Mesenchymal stem cell (in vitro differentiated cells and primary cell): ENCODE measurements at regions not wholly inside any gene's neighbourhood (a gene's known extent, or its start where the extent isn't known, plus 50 kb on each side); places are given as distances from the start of the nearest gene placed in this dataset.

ENCODE experiments used
- DNase-seq: peaks from one replicate; pipeline ENCODE4 v3.0.0-alpha.2; 2013
- H2AFZ ChIP-seq: one replicate; pipeline ENCODE4 v1.6.1; 2013; ENCODE audit warnings: low read depth, mild to moderate bottlenecking, control low read depth, inconsistent platforms, low read length, moderate library complexity
- H2AK5ac ChIP-seq: 2 replicates; pipeline ENCODE4 v1.6.1; 2013; ENCODE audit warnings: low read length, moderate library complexity, mild to moderate bottlenecking, inconsistent platforms; ENCODE audit not compliant: severe bottlenecking
- H2BK120ac ChIP-seq: one replicate; pipeline ENCODE4 v1.6.1; 2013; ENCODE audit warnings: low read depth, mild to moderate bottlenecking, inconsistent platforms, low read length, moderate library complexity
- H2BK12ac ChIP-seq, 2 experiments: one replicate each; pipeline ENCODE4 v1.6.1; 2013; ENCODE audit warnings: inconsistent platforms in 2 of 2, low read length in 2 of 2, mild to moderate bottlenecking in 2 of 2, moderate library complexity in 2 of 2, control low read depth in 1 of 2
- H2BK15ac ChIP-seq: one replicate; pipeline ENCODE4 v1.6.1; 2013; ENCODE audit warnings: mild to moderate bottlenecking, low read depth, inconsistent platforms; ENCODE audit not compliant: poor library complexity, severe bottlenecking
- H2BK5ac ChIP-seq: 2 replicates; pipeline ENCODE4 v1.6.1; 2013; ENCODE audit warnings: low read depth, mild to moderate bottlenecking, low read length, control low read depth, inconsistent platforms; ENCODE audit not compliant: poor library complexity, severe bottlenecking
- H3K14ac ChIP-seq, 2 experiments: one replicate each; pipeline ENCODE4 v1.6.1; 2013; ENCODE audit warnings: inconsistent platforms in 2 of 2, low read length in 2 of 2, control low read depth in 1 of 2, mild to moderate bottlenecking in 1 of 2, moderate library complexity in 1 of 2
- H3K18ac ChIP-seq, 2 experiments: one replicate each; pipeline ENCODE4 v1.6.1; 2013; ENCODE audit warnings: inconsistent platforms in 2 of 2, low read length in 2 of 2, control low read depth in 1 of 2, low read depth in 1 of 2, mild to moderate bottlenecking in 1 of 2
- H3K23ac ChIP-seq, 2 experiments: one replicate each; pipeline ENCODE4 v1.6.1; 2013; ENCODE audit warnings: inconsistent platforms in 2 of 2, low read length in 2 of 2, mild to moderate bottlenecking in 2 of 2, moderate library complexity in 2 of 2, control low read depth in 1 of 2
- H3K27ac ChIP-seq: 2 replicates; pipeline ENCODE4 v1.5.1; 2013; ENCODE audit warnings: mild to moderate bottlenecking, moderate library complexity, low read length, control low read depth, inconsistent platforms; ENCODE audit not compliant: poor library complexity, severe bottlenecking
- H3K27me3 ChIP-seq, 2 experiments: 2 replicates each; pipeline versions ENCODE4 v1.6.1 to v1.7.0; 2013; ENCODE audit warnings: low read length in 2 of 2, mild to moderate bottlenecking in 2 of 2, moderate library complexity in 2 of 2, control low read depth in 1 of 2, inconsistent platforms in 1 of 2; ENCODE audit not compliant: control insufficient read depth in 1 of 2, insufficient read depth in 1 of 2
- H3K36me3 ChIP-seq, 2 experiments: 2 replicates each; pipeline versions ENCODE4 v1.6.1 to v1.7.0; 2013; ENCODE audit warnings: low read length in 2 of 2, control low read depth in 1 of 2, inconsistent platforms in 1 of 2, low read depth in 1 of 2, mild to moderate bottlenecking in 1 of 2; ENCODE audit not compliant: insufficient read depth in 2 of 2, control insufficient read depth in 1 of 2
- H3K4ac ChIP-seq, 2 experiments: one replicate each; pipeline ENCODE4 v1.6.1; 2013; ENCODE audit warnings: inconsistent platforms in 2 of 2, low read length in 2 of 2, mild to moderate bottlenecking in 2 of 2, moderate library complexity in 2 of 2, control low read depth in 1 of 2, low read depth in 1 of 2
- H3K4me1 ChIP-seq: 2 replicates; pipeline ENCODE4 v1.6.1; 2013; ENCODE audit warnings: low read depth, low read length, control low read depth; ENCODE audit not compliant: control insufficient read depth, insufficient read depth
- H3K4me2 ChIP-seq: 2 replicates; pipeline ENCODE4 v1.6.1; 2013; ENCODE audit warnings: low read length, mild to moderate bottlenecking, inconsistent platforms; ENCODE audit not compliant: poor library complexity, severe bottlenecking
- H3K4me3 ChIP-seq, 2 experiments: 2 replicates each; pipeline versions ENCODE4 v1.5.1 to v1.7.0; 2013; ENCODE audit warnings: low read length in 2 of 2, mild to moderate bottlenecking in 2 of 2, control low read depth in 1 of 2, low read depth in 1 of 2; ENCODE audit not compliant: insufficient read depth in 1 of 2
- H3K79me1 ChIP-seq: replicated peaks from 2 replicates; pipeline ENCODE4 v1.6.1; 2013; ENCODE audit warnings: mild to moderate bottlenecking, control low read depth, low read length, inconsistent platforms; ENCODE audit not compliant: poor library complexity, severe bottlenecking
- H3K9ac ChIP-seq: 2 replicates; pipeline ENCODE4 v1.7.0; 2013; ENCODE audit warnings: mild to moderate bottlenecking, low read length, moderate library complexity
- H3K9me3 ChIP-seq: 2 replicates; pipeline ENCODE4 v1.7.0; 2013; ENCODE audit warnings: mild to moderate bottlenecking, low read length; ENCODE audit not compliant: control insufficient read depth
- H4K8ac ChIP-seq: one replicate; pipeline ENCODE4 v1.6.1; 2013; ENCODE audit warnings: inconsistent platforms, mild to moderate bottlenecking, low read length, moderate library complexity
- H4K91ac ChIP-seq: one replicate; pipeline ENCODE4 v1.6.1; 2013; ENCODE audit warnings: mild to moderate bottlenecking, low read length, inconsistent platforms
- WGBS: methylation state at CpG from one replicate; pipeline ENCODE4 v1.1.7; 2013; ENCODE audit warnings: mixed read lengths; 5-methylcytosine and 5-hydroxymethylcytosine counted together

- H3K18ac ChIP-seq: no peak overlapping the region
- H2AFZ ChIP-seq: no peak overlapping the region
- no peaks in the 10 kb centered on the region for H3K79me1 ChIP-seq
- no peaks in the 10 kb centered on the region for H3K27me3 ChIP-seq
- H3K27ac ChIP-seq: no peak overlapping the region
- no peak overlapping the region for H3K4me2 ChIP-seq
- no peak overlapping the region for H3K4me3 ChIP-seq
- DNase-seq: peak; percentile 11
- H3K9me3 ChIP-seq: no peaks in the 10 kb centered on the region
- H2BK120ac ChIP-seq: no peak overlapping the region
- H3K23ac ChIP-seq: no peak overlapping the region
- H2AK5ac ChIP-seq: no peak overlapping the region
- no peak overlapping the region for H4K8ac ChIP-seq
- no peak overlapping the region for H2BK5ac ChIP-seq
- no peak overlapping the region for H4K91ac ChIP-seq
- no peak overlapping the region for H3K9ac ChIP-seq
- no peaks in the 10 kb centered on the region for H3K36me3 ChIP-seq
- no peak overlapping the region for H3K14ac ChIP-seq
- no peak overlapping the region for H2BK15ac ChIP-seq
- no peaks in the 10 kb centered on the region for H3K4me1 ChIP-seq
- H3K4ac ChIP-seq: no peak overlapping the region
- H2BK12ac ChIP-seq: no peak overlapping the region
Observed at GRCh38 chr14:41404126-41404525, 202.6 kb upstream of the LRFN5 start.

GRCh38 chr14:41403360-41403759, 203.3 kb upstream of the LRFN5 start:
- H3K36me3 ChIP-seq: no peaks in the 10 kb centered on the region
- no peaks in the 10 kb centered on the region for H3K27me3 ChIP-seq
- no peaks in the 10 kb centered on the region for H3K9me3 ChIP-seq
- no peaks in the 10 kb centered on the region for H3K4me1 ChIP-seq
- H4K8ac ChIP-seq: no peak overlapping the region
- no peak overlapping the region for H2AK5ac ChIP-seq
- DNase-seq: no peak
- H3K4me2 ChIP-seq: no peak overlapping the region
- H3K23ac ChIP-seq: no peak overlapping the region
- no peak overlapping the region for H3K27ac ChIP-seq
- no peak overlapping the region for H3K4ac ChIP-seq
- H3K79me1 ChIP-seq: no peaks in the 10 kb centered on the region
- H3K9ac ChIP-seq: no peak overlapping the region
- no peak overlapping the region for H3K4me3 ChIP-seq
- no peak overlapping the region for H2BK5ac ChIP-seq
- H3K14ac ChIP-seq: no peak overlapping the region
- no peak overlapping the region for H3K18ac ChIP-seq
- H2AFZ ChIP-seq: no peak overlapping the region
- no peak overlapping the region for H2BK12ac ChIP-seq
- H2BK120ac ChIP-seq: no peak overlapping the region
- no peak overlapping the region for H4K91ac ChIP-seq
- no peak overlapping the region for H2BK15ac ChIP-seq

DNA sequence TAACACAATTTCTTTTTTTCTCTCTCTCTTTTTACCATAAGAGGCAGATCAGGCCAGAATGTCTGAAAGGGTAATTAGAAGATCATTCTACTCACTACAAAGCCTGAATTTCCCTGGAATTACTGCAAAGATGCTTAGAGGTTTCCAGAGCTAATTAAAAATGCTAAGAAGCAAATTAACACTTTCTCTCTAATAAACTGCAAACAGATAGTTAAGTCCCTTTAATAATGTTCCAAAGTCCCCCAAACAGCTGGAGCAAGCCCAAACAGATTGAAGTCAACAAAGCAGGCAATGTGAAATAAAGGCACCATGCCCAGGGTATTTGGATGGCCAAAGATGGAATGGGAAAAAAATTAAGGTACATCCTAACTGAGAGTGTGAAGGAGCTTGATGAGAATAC, 208.8 kb upstream of the LRFN5 start:
- H3K23ac ChIP-seq: no peak overlapping the region
- no peak overlapping the region for H2BK120ac ChIP-seq
- no peaks in the 10 kb centered on the region for H3K4me1 ChIP-seq
- no peak overlapping the region for H3K4me2 ChIP-seq
- no peak overlapping the region for H3K4me3 ChIP-seq
- H2BK5ac ChIP-seq: no peak overlapping the region
- no peak overlapping the region for H3K18ac ChIP-seq
- H4K8ac ChIP-seq: no peak overlapping the region
- H3K9me3 ChIP-seq: no peaks in the 10 kb centered on the region
- H3K27ac ChIP-seq: no peak overlapping the region
- no peak overlapping the region for H4K91ac ChIP-seq
- no peak overlapping the region for H3K4ac ChIP-seq
- no peak overlapping the region for H2AFZ ChIP-seq
- DNase-seq: no peak
- no peaks in the 10 kb centered on the region for H3K27me3 ChIP-seq
- no peak overlapping the region for H2BK15ac ChIP-seq
- no peak overlapping the region for H2AK5ac ChIP-seq
- H3K79me1 ChIP-seq: no peaks in the 10 kb centered on the region
- no peak overlapping the region for H3K9ac ChIP-seq
- H3K36me3 ChIP-seq: no peaks in the 10 kb centered on the region
- H2BK12ac ChIP-seq: no peak overlapping the region
- no peak overlapping the region for H3K14ac ChIP-seq

- no peak for DNase-seq
- Histone ChIP-seq H3K4me3 (no peak overlapping the region), H3K4me2 (no peak overlapping the region), H3K9ac (no peak overlapping the region), H3K27me3 (no peaks in the 10 kb centered on the region), H4K8ac (no peak overlapping the region), H2AFZ (no peak overlapping the region), H3K27ac (no peak overlapping the region), H2BK120ac (no peak overlapping the region), H2AK5ac (no peak overlapping the region), H3K23ac (no peak overlapping the region), H3K14ac (no peak overlapping the region), H3K4me1 (no peaks in the 10 kb centered on the region), H4K91ac (no peak overlapping the region), H3K79me1 (no peaks in the 10 kb centered on the region), H2BK15ac (no peak overlapping the region), H3K9me3 (no peaks in the 10 kb centered on the region), H3K4ac (no peak overlapping the region), H2BK5ac (no peak overlapping the region), H3K18ac (no peak overlapping the region), H2BK12ac (no peak overlapping the region), H3K36me3 (no peaks in the 10 kb centered on the region)
- WGBS: 85% methylated on average over 4 of the region's 6 CpGs
Observed at GRCh38 chr14:41393512-41393911, 213.2 kb upstream of the LRFN5 start.
